ENCODE measurements at regions not wholly inside any gene's neighbourhood (a gene's known extent, or its start where the extent isn't known, plus 50 kb on each side); places are given as distances from the start of the nearest gene placed in this dataset.

DNA sequence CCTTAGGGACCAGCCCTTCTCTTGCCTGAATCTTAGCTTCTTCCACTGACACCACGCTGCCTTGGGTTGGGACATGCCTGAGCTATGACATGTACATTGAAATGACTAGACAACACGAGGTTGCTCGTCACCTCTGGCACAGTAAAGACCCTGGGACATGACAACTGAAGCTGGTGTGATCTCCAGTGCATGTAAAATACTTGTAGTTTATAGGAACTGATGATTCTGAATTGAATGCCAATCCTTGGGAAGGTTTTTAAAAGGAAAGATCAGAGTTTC lies 100.7 kb upstream of the PGRMC2 start:
- DNase-seq (ENCODE audit: low spot score): no peak

DNA sequence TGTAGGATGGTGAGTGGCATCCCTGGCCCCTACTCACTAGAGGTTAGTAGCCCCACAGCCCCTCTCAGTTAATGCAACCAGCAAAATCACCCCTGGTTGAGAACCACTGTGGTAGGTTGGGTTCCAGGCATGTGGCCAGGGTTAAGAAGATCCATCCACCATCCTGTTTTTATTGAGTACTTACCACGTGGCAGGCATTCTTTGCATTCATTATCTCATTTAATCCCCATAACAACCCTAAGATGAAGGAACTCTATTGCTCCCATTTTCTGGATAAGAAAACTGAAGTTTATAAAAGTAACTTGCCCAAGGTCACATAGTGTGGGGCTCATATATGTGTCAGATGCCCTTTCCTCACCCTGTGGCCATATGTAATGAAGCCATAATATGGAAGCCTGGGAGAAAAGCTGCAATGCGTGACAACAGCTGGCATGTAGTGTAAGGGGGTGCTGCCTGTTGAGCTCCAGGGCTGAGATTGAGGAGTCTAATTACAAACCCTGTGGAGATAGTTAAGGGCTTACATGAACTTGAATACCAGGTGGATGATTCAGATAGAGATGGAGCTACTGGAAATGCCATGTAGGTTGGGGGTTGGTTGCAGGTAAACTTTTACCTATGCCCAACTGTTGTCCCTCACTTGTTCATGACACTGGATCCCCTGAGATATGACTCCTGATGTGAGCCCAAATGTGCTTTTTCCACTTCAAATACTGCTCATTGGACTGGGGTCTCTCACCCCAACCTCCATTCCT lies 100.2 kb upstream of the PGRMC2 start:
- DNase-seq (ENCODE audit: low spot score): no peak

DNA sequence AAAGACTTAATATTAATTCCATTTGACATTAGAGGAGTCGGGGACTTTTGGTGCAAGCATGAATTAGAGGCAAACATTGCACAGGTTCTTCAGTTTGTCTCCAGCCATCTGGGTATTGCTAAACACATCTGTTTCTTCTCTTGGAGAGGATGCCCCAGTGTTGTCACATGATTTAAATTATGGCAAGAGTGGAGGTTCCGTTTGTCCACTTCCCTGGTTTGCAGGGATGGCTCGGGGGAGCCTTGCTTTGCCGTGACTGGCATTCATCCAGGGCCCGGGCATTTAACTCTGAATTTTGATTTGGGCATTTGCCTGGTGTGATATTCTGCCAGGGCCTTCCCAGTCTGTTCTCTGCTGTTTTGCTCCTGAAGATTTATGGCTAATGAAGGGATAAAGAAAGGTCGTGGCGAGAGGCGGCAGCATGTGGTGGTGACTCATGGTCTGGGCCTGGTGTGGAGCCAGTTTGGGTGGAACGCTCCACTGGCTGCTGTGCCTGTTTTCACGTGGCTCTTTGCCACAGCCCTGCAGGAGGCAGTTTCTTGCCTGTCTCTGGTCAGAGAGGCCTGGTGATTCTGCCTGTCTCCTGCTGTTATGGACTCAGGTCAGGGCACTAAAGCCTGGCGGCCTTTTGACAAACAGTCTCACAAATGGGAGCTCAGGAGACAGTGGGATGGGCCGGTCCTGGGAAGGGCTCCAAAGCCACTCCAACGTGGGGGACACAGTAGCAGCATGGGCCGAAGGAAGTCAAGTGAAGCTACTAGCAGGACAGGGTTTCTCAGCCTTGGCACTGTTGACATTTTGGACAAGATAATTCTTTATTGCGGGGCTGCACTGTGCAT lies 99.4 kb upstream of the PGRMC2 start:
- peak; percentile 93 for DNase-seq (ENCODE audit: low spot score)

DNA sequence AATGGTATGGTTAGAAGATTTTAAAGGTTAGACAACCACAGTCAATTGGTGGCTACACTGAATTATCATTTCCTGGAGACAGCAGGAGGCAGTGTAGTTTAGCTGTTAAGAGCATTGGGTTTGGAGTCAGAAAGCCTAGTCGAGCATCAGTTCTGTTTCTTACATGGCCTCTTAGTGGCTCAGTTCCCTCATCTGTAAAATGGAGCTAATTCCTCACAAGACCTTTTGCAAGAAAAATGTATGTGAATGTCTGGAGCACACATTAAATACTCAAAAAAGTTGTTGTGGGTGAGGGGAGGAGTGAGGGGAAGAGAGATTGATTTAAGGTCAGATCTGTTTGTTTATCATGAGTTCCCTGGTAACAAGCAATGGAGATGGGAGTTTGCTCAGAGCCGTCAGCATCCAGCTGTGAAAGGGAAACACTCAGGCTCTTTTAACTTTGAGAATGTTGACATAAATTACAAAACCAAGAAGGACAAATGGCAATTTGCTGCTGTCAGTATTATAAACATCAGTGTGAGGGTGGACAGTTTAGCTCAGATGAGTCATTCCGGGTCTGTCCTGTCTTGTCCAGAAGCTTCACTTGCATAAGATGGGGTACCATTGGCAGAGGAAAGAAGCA lies 98.2 kb upstream of the PGRMC2 start:
- no peak for DNase-seq (ENCODE audit: low spot score)

DNA sequence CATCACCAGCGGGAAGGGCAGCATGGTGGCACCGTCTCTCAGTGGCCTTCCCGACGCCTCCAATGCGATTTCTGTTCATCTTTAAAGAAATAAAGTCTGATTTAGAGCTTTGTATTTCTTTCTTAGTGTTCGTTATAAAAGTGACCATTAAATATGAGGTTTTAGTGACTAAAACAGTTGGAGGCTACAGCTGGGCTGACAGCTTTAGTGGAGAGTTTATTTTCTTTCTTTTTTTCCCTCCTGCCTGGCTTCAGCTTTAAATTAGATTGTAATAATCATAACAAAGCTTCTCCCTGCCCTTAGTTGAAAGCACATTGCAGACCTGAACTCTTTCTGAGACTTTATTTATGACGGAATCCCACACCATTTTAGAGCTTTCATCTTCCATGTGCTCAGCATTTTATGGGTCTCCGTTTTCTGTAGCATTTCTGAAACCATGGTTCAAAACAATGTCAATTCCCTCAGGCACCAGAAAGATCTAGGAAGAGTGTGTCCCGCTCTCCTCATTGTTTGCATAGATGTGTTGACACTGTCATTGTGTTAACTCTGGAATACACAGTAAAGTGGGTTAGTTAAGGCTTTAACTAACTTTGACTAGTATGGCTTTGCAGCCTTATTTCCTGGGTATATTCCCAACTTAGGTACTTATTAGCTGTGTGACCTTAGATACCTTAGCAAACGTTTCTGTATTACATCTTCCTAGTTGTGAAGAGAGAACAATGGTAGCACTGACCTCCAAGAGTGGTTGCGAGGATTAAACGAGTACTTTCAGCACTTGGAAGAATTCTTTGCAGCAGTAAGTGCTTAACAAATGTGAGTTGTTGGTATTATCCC lies 97.4 kb upstream of the PGRMC2 start:
- no peak for DNase-seq (ENCODE audit: low spot score)

DNA sequence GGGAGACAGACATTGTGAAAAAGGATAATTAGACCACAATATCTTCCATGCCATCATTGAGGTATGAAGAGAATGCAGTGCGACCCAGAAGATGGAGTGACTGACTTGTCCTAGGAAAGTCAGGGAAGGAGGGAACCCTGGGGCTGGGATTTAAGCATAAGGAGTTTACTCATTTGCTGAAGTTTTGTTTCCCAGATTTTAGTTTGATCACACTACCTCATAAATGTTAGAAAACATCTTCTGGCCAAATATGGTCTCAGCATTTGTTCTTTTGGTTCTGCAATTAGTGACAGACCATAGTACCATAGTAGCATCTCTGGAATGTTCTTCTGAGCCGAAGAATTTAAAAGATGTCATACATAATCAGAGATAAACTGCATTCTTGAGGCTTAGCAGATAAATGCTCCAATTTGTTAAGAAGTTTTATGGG lies 96.5 kb upstream of the PGRMC2 start:
- DNase-seq (ENCODE audit: low spot score): peak; percentile 57

DNA sequence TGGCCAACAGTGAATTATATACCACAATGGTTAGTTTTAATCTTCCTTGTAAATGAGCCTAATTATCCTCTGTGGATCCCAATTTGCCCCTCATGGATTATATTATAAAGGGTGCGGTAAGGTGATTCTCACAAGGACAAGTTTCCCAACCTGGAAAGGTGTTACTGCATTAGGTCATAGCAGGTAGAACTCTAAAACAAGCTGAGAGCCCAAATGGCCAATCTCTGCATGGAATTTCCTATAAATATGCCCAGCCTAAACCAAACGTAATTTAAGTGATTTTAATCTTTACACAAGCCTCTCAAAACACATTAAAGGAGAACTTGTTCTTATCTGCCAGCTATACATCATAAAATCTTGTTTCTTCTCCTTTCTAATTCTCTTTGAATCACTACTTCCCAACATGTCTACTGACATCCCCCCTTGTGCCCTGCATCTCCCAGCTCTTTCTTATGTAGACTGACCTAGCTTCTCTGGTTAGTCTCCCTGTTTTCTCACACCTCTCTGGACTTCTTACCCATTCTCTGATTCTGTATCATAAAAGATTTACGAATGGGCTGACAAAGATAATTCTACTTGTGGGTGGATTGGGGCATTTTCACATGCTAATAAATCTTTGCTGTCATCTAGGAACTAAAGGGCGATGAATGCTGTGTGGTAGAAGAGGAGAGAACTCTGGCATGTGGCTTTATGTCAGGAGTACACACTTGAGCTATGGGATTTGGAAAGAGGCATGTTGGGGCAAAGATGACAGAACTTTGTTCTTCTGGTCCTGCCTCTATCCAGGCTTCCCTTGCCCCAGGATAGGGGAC lies 94.3 kb upstream of the PGRMC2 start:
- DNase-seq (ENCODE audit: low spot score): no peak

DNA sequence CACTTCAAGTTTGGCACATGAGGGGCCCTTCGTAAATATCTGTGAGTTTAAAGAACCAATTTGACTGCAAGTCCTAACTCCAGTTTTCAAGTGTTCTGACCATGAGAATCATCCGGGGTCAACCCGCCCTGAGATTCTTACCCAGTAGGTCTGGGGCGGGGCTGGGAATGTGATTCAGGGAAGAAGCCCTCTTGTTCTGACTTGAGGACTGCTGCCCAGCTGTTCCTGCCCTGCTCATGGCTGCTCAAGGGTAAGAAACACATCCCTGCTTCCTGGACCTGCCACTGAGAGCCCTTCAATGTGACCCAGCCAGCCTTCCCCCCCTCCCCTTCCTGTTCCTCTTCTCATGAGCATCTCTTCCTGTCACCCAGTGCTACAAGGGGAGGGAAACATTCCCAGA lies 92.7 kb upstream of the PGRMC2 start:
- no peak for DNase-seq (ENCODE audit: low spot score)

DNA sequence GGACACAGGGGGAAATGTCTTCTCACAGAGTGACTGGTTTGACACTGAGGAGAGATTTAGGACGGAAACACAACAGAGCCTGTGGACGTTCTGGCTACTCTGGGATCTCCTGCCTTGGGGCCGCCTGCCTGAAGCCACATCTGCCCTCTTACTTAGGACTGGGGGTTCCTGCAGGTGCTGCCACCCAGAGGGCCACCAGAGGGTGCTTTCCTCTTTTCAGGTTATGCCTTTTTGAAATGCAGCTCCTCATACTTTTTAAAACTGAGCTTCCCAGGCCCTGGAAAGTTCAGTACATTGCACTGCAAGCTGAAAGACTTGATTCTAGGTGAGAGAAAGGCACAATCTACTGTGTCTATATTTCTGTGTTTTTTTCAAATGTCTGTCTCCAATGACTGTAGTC lies 92.2 kb upstream of the PGRMC2 start:
- DNase-seq (ENCODE audit: low spot score): peak; percentile 52

DNA sequence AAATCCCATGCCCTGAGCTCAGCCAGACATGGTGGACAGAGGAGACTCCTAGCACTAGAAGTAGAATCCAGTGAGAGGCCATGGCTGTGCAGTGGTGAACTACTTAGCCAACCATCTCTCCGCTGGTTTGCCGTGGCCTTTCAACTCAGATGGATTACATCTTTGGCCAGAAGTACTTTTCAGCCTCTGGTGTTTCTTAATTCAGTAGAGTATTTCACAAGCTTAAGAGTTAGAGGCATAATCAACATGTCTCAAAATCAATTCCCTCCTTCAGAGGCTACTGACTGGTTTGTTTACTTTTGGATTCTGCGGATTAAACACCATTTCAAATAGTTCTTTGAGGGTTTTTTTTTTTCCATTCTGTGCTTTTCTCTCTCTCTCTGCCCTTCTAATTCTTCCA lies 91.1 kb upstream of the PGRMC2 start:
- no peak for DNase-seq (ENCODE audit: low spot score)

DNA sequence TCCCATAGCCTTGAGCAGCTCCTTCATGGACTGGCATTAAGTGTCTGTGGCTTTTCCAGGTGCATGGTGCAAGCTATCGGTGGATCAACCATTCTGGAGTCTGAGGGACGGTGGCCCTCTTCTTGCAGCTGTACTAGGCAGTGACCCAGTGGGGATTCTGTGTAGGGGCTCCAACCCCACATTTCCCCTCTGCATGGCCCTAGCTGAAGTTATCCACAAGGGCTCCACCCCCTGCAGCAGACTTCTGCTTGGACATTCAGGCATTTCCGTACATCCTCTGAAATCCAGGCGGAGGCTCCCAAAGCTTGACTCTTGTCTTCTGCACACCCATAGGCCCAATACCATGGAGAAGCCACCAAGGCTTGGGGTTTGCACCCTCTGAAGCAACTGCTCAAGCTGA lies 89.3 kb upstream of the PGRMC2 start:
- DNase-seq (ENCODE audit: low spot score): no peak

DNA sequence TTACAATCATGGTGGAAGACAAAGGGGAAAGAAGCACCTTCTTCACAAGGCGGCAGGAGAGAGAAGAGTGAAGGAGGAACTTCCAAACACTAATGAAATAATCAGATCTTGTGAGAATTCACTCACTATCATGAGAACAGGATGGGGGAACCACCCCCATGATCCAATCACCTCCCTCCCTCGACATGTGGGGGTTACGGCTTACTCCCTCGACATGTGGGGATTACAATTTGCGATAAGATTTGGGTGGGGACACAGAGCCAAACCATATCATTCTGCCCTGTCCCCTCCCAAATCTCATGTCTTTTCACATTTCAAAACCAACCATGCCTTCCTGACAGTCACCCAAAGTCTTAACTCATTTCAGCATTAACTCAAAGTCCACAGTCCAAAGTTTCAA lies 88.7 kb upstream of the PGRMC2 start:
- no peak for DNase-seq (ENCODE audit: low spot score)

DNA sequence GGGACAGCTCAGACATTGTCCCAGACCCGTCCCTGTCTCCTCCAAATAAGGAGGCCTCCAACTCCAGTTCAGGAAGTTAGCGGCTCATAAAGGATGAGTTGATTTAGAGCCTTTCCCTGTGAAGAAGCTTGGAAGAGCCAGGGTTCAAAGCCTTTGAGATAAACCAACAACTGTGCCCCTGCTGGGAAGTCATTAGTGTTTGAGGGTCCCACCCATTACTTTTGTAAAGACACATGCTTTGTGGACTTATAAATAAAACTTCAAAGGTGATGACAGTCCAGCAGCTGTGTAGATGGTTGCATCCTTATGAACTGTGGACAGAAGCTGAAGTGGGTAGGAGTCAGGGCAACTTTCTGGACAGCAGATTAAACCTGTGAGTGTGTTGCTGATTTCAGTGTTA lies 86.0 kb upstream of the PGRMC2 start:
- DNase-seq (ENCODE audit: low spot score): no peak

DNA sequence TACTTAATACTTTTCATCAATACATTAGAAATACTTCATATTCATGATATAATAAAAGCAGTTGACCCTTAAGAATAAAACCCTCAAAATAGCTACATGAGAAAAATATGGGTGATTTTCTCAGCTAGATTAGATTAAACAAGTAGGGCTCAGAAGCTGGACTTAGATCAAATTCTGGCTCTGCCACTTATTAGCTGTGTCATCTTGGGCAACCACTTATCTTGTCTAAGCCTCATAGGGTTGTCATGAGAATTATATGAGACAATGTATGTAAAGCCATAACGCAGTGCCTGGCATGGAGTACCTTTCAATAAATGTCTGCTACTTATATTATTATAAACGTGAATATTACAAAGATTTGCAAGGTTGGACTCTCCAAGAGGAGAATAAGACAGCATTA lies 84.3 kb upstream of the PGRMC2 start:
- no peak for DNase-seq (ENCODE audit: low spot score)

DNA sequence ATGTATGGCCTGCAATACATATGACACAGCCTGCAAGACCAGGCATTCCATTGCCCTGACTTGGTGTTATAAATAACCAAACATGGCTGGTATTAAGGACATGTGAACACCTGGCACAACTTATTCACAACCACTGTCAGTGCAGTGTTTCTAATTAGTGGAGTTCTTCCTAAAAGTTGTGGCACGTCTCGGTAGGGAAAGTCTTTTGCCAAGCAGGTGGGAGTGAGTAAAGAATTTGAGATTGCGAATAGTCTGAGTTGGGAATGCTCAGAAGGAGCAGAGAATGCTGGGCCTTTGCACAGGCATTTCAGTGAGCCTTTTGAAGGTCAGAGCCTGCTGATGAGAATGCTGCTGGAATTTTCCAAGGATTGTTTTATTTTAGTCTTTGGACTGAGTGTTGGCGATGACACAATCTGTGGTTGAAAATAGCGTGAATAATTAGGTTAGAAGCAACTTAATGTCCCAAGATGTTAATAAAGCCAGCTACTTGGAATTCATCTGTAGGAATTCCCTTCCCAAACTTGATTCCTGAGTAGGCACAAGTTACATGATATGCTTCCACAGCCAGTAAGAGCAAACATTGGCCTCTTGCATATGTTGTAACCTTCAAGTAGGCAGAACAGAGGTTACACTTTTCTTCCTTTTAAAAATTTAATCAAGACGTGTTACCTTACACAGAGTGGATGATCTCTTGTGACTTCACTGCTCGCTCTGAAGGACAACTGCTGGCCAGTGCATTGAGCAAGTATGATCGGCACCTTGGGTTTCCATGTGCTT lies 83.6 kb upstream of the PGRMC2 start:
- DNase-seq (ENCODE audit: low spot score): peak; percentile 60

DNA sequence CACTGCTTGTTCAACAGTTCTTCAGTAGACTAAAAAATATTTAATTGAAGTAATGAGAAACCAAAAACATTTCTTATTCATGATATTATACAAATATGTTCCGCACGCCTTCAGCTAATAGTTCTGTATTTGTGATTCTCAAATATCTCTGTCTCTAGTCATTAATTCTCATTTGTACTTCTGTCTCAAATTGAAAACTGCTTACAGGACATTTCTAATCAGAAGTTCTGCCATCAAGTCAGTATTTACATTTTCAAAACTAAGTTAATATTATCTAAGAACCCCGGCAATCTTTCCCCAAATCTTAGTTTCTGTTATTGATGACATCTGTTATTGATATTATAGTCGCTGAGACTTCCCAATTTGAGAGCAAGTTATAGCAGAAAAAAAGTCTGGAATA lies 78.6 kb upstream of the PGRMC2 start:
- DNase-seq (ENCODE audit: low spot score): no peak

DNA sequence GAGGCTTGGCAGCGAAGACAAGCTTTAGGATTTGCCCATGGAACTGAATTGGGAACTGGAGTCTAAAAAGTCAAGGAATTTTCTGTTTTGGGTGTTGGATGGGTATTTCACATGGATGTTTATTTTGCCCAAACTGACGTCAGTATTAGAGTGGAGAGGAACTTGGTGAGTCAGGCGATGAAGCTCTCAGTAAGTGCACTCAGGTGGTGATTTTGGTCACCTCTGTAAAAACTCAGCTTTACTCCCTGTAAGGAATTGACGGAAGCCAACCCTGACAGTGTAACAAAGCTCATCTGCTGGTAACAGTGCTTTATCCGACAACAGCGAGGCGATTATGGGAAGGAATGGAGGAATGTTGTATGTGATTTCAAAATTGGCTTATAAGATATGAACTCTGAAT lies 77.0 kb upstream of the PGRMC2 start:
- DNase-seq (ENCODE audit: low spot score): no peak

DNA sequence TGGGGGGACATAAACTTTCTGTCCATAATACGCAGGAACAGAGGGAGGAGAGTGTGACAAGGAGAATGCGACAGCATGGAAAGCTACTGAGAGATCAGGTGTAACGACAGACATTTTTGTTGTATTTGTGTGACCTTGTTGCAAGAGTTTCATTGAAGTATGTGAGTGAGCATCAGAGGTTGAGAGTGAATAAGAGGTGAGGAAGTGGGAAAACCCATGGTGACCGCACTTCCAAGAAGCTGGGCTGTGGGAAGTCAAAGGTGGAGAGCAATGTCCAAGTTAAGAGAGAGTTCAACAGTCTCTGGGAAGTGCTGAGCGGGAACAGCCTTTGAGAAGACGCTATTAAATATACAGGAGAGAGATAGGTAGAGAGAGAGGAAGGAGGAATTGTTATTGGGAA lies 76.4 kb upstream of the PGRMC2 start:
- no peak for DNase-seq (ENCODE audit: low spot score)

DNA sequence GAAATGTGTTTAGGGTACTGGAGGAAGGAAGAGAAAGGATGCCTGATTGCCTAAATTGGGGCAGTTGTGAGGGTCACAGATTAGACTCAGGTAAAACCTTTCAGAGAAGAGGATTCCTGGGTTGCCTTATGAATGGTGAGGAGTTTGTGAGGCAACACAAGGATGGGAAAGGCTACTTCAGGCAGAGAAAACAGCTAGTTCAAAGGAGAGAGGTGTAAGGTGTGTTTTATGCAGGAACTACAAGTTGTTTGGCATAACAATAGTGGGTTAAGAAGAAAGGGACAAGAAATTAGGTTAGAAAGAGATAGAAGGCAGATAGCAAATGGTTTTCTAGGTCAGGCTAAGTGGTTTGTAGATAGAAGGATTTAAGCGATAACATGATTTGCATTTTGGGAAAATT lies 75.1 kb upstream of the PGRMC2 start:
- DNase-seq (ENCODE audit: low spot score): no peak

DNA sequence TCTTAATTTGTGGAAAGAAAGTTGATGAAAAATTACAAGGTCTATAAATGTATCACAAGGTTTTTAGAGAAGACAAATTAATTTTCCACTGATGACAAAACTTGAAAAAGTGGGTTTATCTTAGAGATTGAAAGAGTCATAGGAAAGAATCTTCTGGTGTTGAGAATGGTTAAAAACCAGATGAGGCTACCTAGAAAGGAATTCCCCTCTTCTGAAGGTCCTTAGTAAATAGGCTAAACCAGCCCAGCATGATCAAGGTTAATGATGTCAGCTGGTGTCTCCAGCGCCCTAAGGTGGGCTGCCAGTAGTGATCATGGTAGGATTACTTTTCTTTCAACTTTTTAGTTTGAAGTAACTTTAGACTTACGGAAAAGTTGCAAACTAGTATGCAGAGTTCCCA lies 71.8 kb upstream of the PGRMC2 start:
- DNase-seq (ENCODE audit: low spot score): no peak

DNA sequence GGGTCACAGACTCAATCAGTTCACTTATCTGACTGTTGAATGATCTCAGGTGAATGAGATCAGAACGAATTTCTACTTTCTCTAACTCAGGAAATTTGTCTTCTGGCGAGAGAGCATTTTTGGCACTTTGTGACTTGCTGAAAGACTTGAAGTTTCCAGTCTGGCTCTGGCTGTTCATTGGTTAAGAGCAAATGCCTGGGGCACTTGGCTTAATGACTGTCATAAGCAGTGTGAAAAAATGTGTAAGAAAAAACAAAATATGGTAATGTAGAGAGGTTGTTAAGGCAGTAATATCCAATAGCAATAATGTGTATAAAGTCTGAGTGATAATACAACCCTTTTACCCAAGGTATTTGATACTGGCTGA lies 71.3 kb upstream of the PGRMC2 start:
- no peak for DNase-seq (ENCODE audit: low spot score)

Measured in AG20443 (cell line).